ENCODE measurements at regions not wholly inside any gene's neighbourhood (a gene's known extent, or its start where the extent isn't known, plus 50 kb on each side); places are given as distances from the start of the nearest gene placed in this dataset.
A peak's percentile ranks its signal among the peaks of the same experiment; 100 is the strongest.

GRCh38 chr17:52740006-52740405 is 581.5 kb upstream of the CA10 start:
- no peak for DNase-seq (ENCODE audit: low read depth)

GRCh38 chr17:52738791-52739190 is 580.3 kb upstream of the CA10 start:
- DNase-seq (ENCODE audit: low read depth) = peak; percentile 43

GRCh38 chr17:52737071-52737470 is 578.6 kb upstream of the CA10 start:
- no peak for DNase-seq (ENCODE audit: low read depth)

GRCh38 chr17:52732841-52733240 is 574.3 kb upstream of the CA10 start:
- no peak for DNase-seq (ENCODE audit: low read depth)

GRCh38 chr17:52724578-52724977 is 566.1 kb upstream of the CA10 start:
- DNase-seq (ENCODE audit: low read depth) = no peak

GRCh38 chr17:52721910-52722309 is 563.4 kb upstream of the CA10 start:
- DNase-seq (ENCODE audit: low read depth) = no peak

GRCh38 chr17:52710363-52710901 is 551.9 kb upstream of the CA10 start:
- DNase-seq (ENCODE audit: low read depth) = no peak

- no peak for DNase-seq (ENCODE audit: low read depth)
These were observed 551.2 kb upstream of the CA10 start for GRCh38 chr17:52709724-52710123.

- no peak for DNase-seq (ENCODE audit: low read depth)
These were observed 537.8 kb upstream of the CA10 start for GRCh38 chr17:52696362-52696761.

- no peak for DNase-seq (ENCODE audit: low read depth)
These were observed 527.6 kb upstream of the CA10 start for GRCh38 chr17:52686140-52686539.

- no peak for DNase-seq (ENCODE audit: low read depth)
These were observed 523.0 kb upstream of the CA10 start for GRCh38 chr17:52681480-52681879.

GRCh38 chr17:52678211-52678610 is 519.7 kb upstream of the CA10 start:
- DNase-seq (ENCODE audit: low read depth) = peak; percentile 80

GRCh38 chr17:52674686-52675085 is 516.2 kb upstream of the CA10 start:
- DNase-seq (ENCODE audit: low read depth) = peak; percentile 26

- peak; percentile 61 for DNase-seq (ENCODE audit: low read depth)
These were observed 515.3 kb upstream of the CA10 start for GRCh38 chr17:52673791-52674190.

GRCh38 chr17:52666264-52666663 is 507.8 kb upstream of the CA10 start:
- DNase-seq (ENCODE audit: low read depth) = no peak

- peak; percentile 15 for DNase-seq (ENCODE audit: low read depth)
These were observed 502.2 kb upstream of the CA10 start for GRCh38 chr17:52660692-52661091.

GRCh38 chr17:52653014-52653413 is 494.5 kb upstream of the CA10 start:
- DNase-seq (ENCODE audit: low read depth) = no peak

GRCh38 chr17:52648995-52649394 is 490.5 kb upstream of the CA10 start:
- peak; percentile 25 for DNase-seq (ENCODE audit: low read depth)

GRCh38 chr17:52647411-52647810 is 488.9 kb upstream of the CA10 start:
- DNase-seq (ENCODE audit: low read depth) = no peak

GRCh38 chr17:52636443-52636842 is 477.9 kb upstream of the CA10 start:
- DNase-seq (ENCODE audit: low read depth) = no peak

- peak; percentile 39 for DNase-seq (ENCODE audit: low read depth)
These were observed 448.1 kb upstream of the CA10 start for GRCh38 chr17:52606590-52606989.

GRCh38 chr17:52606098-52606497 is 447.6 kb upstream of the CA10 start:
- DNase-seq (ENCODE audit: low read depth) = peak; percentile 73

- DNase-seq (ENCODE audit: low read depth) = peak; percentile 11
These were observed 445.6 kb upstream of the CA10 start for GRCh38 chr17:52604105-52604504.

- DNase-seq (ENCODE audit: low read depth) = peak; percentile 37
These were observed 439.1 kb upstream of the CA10 start for GRCh38 chr17:52597452-52598215.

Measured in M059J (cell line).